Fibroblast of lung (primary cell): ENCODE measurements at regions not wholly inside any gene's neighbourhood (a gene's known extent, or its start where the extent isn't known, plus 50 kb on each side); places are given as distances from the start of the nearest gene placed in this dataset.

ENCODE experiments used
- EZH2 ChIP-seq: IDR thresholded peaks from 2 replicates; pipeline ENCODE4 v1.5.1; 2012; ENCODE audit warnings: low read length, control low read depth, mild to moderate bottlenecking; ENCODE audit errors: missing control alignments
- TF ChIP-seq, protein P1 (sequence below), 2 donors: IDR thresholded peaks in 1 of 2; conservative IDR thresholded peaks in 1 of 2; 1 replicate in 1 of 2; 2 replicates in 1 of 2; pipeline ENCODE4 v1.5.1; 2011 to 2012; ENCODE audit warnings: low read length in 2 of 2, control low read depth in 1 of 2, inconsistent platforms in 1 of 2, low read depth in 1 of 2, mild to moderate bottlenecking in 1 of 2

DNA sequence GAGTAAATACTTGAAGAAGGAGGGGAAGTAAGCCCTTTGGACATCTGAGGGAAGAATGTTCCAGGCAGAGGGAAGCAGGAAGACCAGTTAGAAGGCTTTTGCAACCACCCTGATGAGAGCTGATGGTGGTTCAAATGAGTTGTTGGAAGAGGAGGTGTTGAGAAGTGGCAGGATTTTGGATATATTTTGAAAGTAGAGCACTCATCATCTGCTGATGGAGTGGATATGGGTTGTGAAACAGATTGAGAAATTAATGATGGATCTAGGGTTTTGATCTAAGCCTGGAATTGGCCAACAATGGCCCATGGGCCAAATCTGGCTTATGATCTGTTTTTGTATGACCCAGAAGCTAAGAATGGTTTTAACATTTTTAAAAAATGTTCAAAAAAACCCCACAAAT is 230.7 kb downstream of the NDFIP2 start:
- TF ChIP-seq, protein P1, sequence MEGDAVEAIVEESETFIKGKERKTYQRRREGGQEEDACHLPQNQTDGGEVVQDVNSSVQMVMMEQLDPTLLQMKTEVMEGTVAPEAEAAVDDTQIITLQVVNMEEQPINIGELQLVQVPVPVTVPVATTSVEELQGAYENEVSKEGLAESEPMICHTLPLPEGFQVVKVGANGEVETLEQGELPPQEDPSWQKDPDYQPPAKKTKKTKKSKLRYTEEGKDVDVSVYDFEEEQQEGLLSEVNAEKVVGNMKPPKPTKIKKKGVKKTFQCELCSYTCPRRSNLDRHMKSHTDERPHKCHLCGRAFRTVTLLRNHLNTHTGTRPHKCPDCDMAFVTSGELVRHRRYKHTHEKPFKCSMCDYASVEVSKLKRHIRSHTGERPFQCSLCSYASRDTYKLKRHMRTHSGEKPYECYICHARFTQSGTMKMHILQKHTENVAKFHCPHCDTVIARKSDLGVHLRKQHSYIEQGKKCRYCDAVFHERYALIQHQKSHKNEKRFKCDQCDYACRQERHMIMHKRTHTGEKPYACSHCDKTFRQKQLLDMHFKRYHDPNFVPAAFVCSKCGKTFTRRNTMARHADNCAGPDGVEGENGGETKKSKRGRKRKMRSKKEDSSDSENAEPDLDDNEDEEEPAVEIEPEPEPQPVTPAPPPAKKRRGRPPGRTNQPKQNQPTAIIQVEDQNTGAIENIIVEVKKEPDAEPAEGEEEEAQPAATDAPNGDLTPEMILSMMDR (conservative IDR thresholded peaks at IDR 0.05 in 1 of 2, IDR thresholded peaks at IDR 0.05 in 1 of 2; ENCODE audit: low read depth in 1 of 2, low read length in 2 of 2), result no peak
- TF ChIP-seq EZH2, result no peak
